Stimulated activated naive B cell treated with anti-CD40 and anti-IgM and Interleukin-4, amounts not matched to agents 10 μg/mL and 1 μg/mL and 100 μg/mL, for 72 hours (primary cell): ENCODE measurements at regions not wholly inside any gene's neighbourhood (a gene's known extent, or its start where the extent isn't known, plus 50 kb on each side); places are given as distances from the start of the nearest gene placed in this dataset.
"Not testable (repeated sequence)": the region's sequence is repeated elsewhere in the genome, so short reads cannot be mapped to it uniquely, and the experiment has no call there.

Experiments used
- ATAC-seq, 2 donors: fragments of 150-1000 bp; cut with Tn5 transposase; replicated peaks; 2 replicates each; pipeline ENCODE4 v1.10.0; 2021; ENCODE audit warnings: moderate library complexity in 1 of 2
- DNase-seq: peaks from one replicate; pipeline ENCODE4 v3.0.0; 2021
- H3K27ac Mint-ChIP-seq: one replicate; pipeline ENCODE4 v1.8.0; 2022; ENCODE audit warnings: mild to moderate bottlenecking, mixed read lengths
- H3K27me3 Mint-ChIP-seq, 2 donors: one replicate each; pipeline ENCODE4 v1.8.0; 2022; ENCODE audit warnings: mixed read lengths in 2 of 2
- H3K36me3 Mint-ChIP-seq, 2 donors: one replicate each; pipeline ENCODE4 v1.8.0; 2022; ENCODE audit warnings: mixed read lengths in 2 of 2, mild to moderate bottlenecking in 1 of 2
- H3K4me1 Mint-ChIP-seq, 2 donors: one replicate each; pipeline ENCODE4 v1.8.0; 2022; ENCODE audit warnings: mixed read lengths in 2 of 2, mild to moderate bottlenecking in 1 of 2
- H3K4me3 Mint-ChIP-seq, 2 donors: one replicate each; pipeline ENCODE4 v1.8.0; 2022; ENCODE audit warnings: mild to moderate bottlenecking in 2 of 2, mixed read lengths in 2 of 2, moderate library complexity in 1 of 2
- H3K9me3 Mint-ChIP-seq, 2 donors: one replicate each; pipeline ENCODE4 v1.8.0; 2022; ENCODE audit warnings: mixed read lengths in 2 of 2, mild to moderate bottlenecking in 1 of 2

GRCh38 chr12:33771889-33772288, 250.4 kb upstream of the ALG10 start:
- Mint-ChIP-seq H3K4me3 (no peak overlapping the region), H3K27ac (no peak overlapping the region), H3K9me3 (peaks cover 8 to 12% of the 10 kb centered on the region in 2 donors), H3K4me1 (no peaks in the 10 kb centered on the region), H3K36me3 (no peaks in the 10 kb centered on the region), H3K27me3 (no peaks in the 10 kb centered on the region)
- ATAC-seq (no peak), DNase-seq (no peak)

DNA sequence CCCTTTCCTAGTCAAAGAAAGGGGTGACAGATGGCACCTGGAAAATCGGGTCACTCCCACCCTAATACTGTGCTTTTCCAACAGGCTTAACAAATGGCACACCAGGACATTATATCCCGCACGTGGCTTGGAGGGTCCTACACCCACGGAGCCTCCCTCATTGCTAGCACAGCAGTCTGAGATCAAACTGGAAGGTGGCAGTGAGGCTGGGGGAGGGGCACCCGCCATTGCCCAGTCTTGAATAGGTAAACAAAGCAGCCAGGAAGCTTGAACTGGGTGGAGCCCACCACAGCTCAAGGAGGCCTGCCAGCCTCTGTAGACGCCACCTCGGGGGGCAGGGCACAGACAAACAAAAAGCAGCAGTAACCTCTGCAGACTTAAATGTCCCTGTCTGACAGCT, 249.2 kb upstream of the ALG10 start:
- H3K36me3 Mint-ChIP-seq, H3K27me3 Mint-ChIP-seq, H3K4me1 Mint-ChIP-seq, DNase-seq, ATAC-seq, H3K4me3 Mint-ChIP-seq, H3K27ac Mint-ChIP-seq: not testable (repeated sequence)
- peaks cover 10 to 12% of the 10 kb centered on the region in 2 donors for H3K9me3 Mint-ChIP-seq

DNA sequence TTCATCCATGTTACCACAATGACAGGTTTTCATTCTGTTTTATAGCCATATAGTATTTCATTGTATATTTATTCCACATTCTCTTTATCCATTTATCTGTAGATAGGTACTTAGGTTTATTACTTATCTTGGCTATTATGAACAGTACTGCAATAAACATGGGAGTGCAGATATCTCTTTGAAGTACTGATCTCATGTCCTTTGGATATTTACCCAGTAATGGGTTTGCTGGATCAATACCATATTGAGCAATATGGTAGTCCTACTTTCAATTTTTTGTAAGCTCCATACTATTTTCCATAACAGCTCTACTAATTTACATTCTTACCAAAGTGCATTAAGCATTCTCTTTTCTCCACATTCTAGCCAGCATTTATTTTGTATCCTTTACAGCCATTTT, 235.8 kb upstream of the ALG10 start:
- peaks cover 6 to 10% of the 10 kb centered on the region in 2 donors for H3K9me3 Mint-ChIP-seq
- ATAC-seq (no peak), DNase-seq (no peak)
- H3K27ac Mint-ChIP-seq, result no peak overlapping the region
- no peaks in the 10 kb centered on the region for H3K27me3 Mint-ChIP-seq
- H3K4me1 Mint-ChIP-seq, result no peaks in the 10 kb centered on the region
- no peaks in the 10 kb centered on the region for H3K36me3 Mint-ChIP-seq
- H3K4me3 Mint-ChIP-seq, result no peak overlapping the region

DNA sequence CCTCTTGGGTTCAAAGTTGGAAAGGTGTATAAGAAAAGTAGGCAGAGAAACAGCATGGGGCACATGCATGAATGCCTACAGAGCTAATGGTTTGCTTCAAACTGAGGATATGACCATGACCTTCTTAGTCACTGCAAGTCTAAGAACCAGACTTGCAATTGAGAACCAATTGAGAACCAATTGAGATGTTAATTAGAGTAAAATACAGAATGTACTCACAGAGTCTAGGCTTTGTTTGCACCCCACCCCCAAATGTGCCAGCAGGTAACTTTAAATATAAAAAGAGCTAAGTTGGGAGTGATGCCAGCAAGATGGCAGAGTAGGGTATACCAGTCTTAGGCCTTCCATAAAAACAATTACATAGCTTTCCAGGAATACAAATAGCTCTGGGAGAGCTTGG, 227.3 kb upstream of the ALG10 start:
- ATAC-seq (no peak), DNase-seq (no peak)
- Mint-ChIP-seq H3K27me3 (no peaks in the 10 kb centered on the region), H3K9me3 (peaks cover 4 to 39% of the 10 kb centered on the region in 2 donors), H3K4me1 (no peaks in the 10 kb centered on the region), H3K4me3 (no peak overlapping the region), H3K36me3 (no peaks in the 10 kb centered on the region), H3K27ac (no peak overlapping the region)

GRCh38 chr12:33795536-33795935, 226.8 kb upstream of the ALG10 start:
- ATAC-seq (no peak), DNase-seq (no peak)
- Mint-ChIP-seq H3K27me3 (no peaks in the 10 kb centered on the region), H3K9me3 (peaks cover 5 to 39% of the 10 kb centered on the region in 2 donors), H3K4me1 (no peaks in the 10 kb centered on the region), H3K4me3 (no peak overlapping the region), H3K27ac (no peak overlapping the region), H3K36me3 (no peaks in the 10 kb centered on the region)

GRCh38 chr12:33813536-33813935, 208.8 kb upstream of the ALG10 start:
- Mint-ChIP-seq H3K4me1 (no peaks in the 10 kb centered on the region), H3K27ac (no peak overlapping the region), H3K9me3 (peaks cover 18 to 20% of the 10 kb centered on the region in 2 donors), H3K4me3 (no peak overlapping the region), H3K27me3 (no peaks in the 10 kb centered on the region), H3K36me3 (no peaks in the 10 kb centered on the region)
- no peak for ATAC-seq
- DNase-seq, result no peak

DNA sequence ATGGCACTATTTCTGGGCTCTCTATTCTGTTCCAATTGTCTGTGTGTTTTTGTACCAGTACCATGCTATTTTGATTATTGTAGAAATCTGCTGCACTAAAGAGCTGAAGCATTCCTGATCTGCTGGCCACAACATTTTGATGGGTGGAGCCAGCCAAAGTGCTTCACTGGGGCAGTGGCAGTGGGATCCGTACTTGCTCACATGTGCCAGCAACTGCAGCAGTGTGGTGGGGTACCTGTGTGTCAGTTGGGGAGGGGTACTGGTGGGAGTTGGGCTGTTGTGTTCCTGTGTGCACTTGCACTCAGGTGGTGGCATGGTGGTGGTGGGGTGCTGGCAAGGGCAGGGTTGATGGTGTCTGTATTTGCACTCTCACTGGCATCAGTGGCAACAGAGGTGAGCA, 204.6 kb upstream of the ALG10 start:
- Mint-ChIP-seq H3K27ac (no peak overlapping the region), H3K4me3 (no peak overlapping the region), H3K9me3 (peaks cover 18 to 26% of the 10 kb centered on the region in 2 donors), H3K27me3 (no peaks in the 10 kb centered on the region), H3K4me1 (no peaks in the 10 kb centered on the region), H3K36me3 (no peaks in the 10 kb centered on the region)
- DNase-seq (no peak), ATAC-seq (no peak)

DNA sequence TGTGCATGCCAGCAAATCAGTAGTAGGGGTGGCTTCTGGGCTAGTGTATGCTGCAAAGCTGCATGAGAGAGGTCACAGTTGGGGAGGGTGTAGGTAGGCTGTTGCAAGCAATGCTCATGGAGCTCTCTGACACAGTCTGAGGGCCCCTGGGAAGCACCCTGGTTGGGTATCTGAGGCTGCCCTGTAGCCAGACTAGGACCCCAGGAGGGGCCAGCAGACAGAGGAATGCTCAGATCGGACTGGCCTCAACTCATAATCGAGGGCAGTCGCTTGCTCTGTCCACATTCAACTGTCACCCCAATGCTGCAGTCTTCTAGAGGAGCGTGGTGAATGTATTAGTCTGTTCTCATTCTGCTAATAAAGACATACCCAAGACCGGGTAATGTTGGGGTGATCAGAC, 204.0 kb upstream of the ALG10 start:
- H3K36me3 Mint-ChIP-seq, result no peaks in the 10 kb centered on the region
- H3K4me3 Mint-ChIP-seq, result no peak overlapping the region
- no peaks in the 10 kb centered on the region for H3K27me3 Mint-ChIP-seq
- DNase-seq (no peak), ATAC-seq (no peak)
- no peak overlapping the region for H3K27ac Mint-ChIP-seq
- peaks cover 14 to 27% of the 10 kb centered on the region in 2 donors for H3K9me3 Mint-ChIP-seq
- no peaks in the 10 kb centered on the region for H3K4me1 Mint-ChIP-seq

DNA sequence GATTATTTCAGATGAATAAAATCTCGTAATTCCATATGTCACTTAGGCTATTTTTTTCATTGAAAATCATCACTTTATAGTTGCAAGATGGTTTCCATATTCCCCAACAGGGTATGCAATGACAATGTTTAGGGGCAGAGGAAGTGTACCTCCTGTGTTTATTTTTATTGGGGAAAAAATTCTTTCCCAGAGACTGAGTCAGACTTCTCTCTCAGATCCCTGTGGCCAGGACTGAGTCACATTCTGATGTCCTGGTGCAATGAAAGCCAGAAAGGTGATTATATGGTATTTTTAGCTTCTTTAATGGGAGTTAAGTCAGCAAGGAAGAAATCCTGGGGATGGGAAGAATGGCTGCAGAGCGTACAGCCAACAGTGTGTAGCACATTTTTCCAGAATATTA, 196.9 kb upstream of the ALG10 start:
- Mint-ChIP-seq H3K9me3 (peaks cover 3 to 4% of the 10 kb centered on the region in 2 donors), H3K4me1 (no peaks in the 10 kb centered on the region), H3K27ac (no peak overlapping the region), H3K4me3 (no peak overlapping the region), H3K36me3 (no peaks in the 10 kb centered on the region), H3K27me3 (no peaks in the 10 kb centered on the region)
- DNase-seq (no peak), ATAC-seq (no peak)

- Mint-ChIP-seq H3K4me3 (no peak overlapping the region), H3K27me3 (no peaks in the 10 kb centered on the region), H3K27ac (no peak overlapping the region), H3K36me3 (no peaks in the 10 kb centered on the region), H3K9me3 (peaks cover 3 to 4% of the 10 kb centered on the region in 2 donors), H3K4me1 (no peaks in the 10 kb centered on the region)
- DNase-seq, result no peak
- ATAC-seq, result no peak
Measured at GRCh38 chr12:33825986-33826602, 196.2 kb upstream of the ALG10 start.

GRCh38 chr12:33828326-33828725, 194.0 kb upstream of the ALG10 start:
- H3K36me3 Mint-ChIP-seq, result no peaks in the 10 kb centered on the region
- no peak for DNase-seq
- H3K4me3 Mint-ChIP-seq, result no peak overlapping the region
- H3K9me3 Mint-ChIP-seq, result peaks cover 1 to 4% of the 10 kb centered on the region in 2 donors
- no peak overlapping the region for H3K27ac Mint-ChIP-seq
- no peak for ATAC-seq
- no peaks in the 10 kb centered on the region for H3K27me3 Mint-ChIP-seq
- H3K4me1 Mint-ChIP-seq, result no peaks in the 10 kb centered on the region

DNA sequence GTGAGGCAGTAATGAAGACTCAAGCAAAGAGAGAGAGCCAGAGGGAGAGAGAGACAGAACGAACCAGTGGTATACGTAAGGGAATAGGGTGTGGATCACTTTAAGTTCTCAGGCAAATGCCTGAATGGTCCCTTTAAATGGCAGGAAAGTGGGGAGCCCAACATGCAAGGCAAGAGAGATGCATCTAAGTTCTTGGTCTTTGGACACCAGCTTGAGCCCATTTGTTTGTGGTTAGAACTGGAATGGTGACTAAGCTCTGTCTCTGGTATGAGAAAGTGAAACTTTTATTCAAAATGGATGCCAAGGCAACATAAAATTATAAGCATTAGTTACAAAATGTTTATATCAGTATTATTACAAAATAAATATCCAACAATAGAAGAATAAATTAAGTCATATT, 192.2 kb upstream of the ALG10 start:
- H3K4me3 Mint-ChIP-seq, result no peak overlapping the region
- no peak for DNase-seq
- H3K36me3 Mint-ChIP-seq, result no peaks in the 10 kb centered on the region

DNA sequence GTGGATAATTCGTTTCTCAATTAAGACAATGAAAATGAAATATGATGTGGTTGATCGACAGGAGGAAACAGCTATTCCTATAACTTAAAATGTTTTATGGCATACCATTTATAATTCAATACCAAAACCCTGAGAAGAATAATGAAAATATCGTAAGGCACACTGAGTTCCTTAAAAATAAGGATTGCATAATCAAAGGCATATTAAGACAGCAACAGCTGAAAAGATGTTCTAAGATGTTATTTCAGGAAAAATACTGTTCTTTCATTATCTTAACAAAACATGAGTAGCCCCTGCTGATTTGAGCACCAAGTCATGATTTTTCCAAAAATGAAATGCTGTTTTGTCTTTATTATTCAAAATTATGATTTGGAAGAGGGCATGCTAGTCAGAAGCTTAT, 189.4 kb upstream of the ALG10 start:
- H3K27me3 Mint-ChIP-seq, result no peaks in the 10 kb centered on the region
- no peak overlapping the region for H3K4me3 Mint-ChIP-seq
- no peak for ATAC-seq
- H3K4me1 Mint-ChIP-seq, result no peaks in the 10 kb centered on the region
- peaks cover 4% of the 10 kb centered on the region in 2 donors for H3K9me3 Mint-ChIP-seq
- DNase-seq, result no peak
- peak overlapping the region; percentile 47 for H3K27ac Mint-ChIP-seq
- H3K36me3 Mint-ChIP-seq, result no peaks in the 10 kb centered on the region

More for the DNA sequence above, 192.2 kb upstream of the ALG10 start:
- Mint-ChIP-seq H3K9me3 (peaks cover under 1 to 4% of the 10 kb centered on the region in 2 donors), H3K27me3 (no peaks in the 10 kb centered on the region), H3K4me1 (no peaks in the 10 kb centered on the region), H3K27ac (no peak overlapping the region)
- no peak for ATAC-seq

DNA sequence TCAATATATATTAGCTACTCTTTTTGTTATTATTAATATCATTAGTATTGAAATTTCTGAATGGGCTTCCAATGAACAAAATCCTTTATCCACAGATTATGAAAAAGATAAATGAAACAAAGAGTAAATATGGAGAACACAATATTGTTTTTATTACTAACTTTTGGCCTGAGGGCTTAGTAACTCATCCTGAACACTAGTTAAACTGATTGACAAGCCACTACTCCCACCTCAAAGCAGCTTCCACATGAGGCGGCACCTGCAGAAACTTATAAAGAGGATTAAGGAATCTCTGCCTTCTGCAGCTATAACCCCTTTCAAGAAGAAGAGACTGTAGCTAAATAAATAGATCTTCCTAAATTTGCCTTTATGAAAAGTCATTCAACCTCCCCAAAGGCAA, 187.6 kb upstream of the ALG10 start:
- no peak overlapping the region for H3K27ac Mint-ChIP-seq
- DNase-seq (no peak), ATAC-seq (no peak)
- no peaks in the 10 kb centered on the region for H3K4me1 Mint-ChIP-seq
- no peaks in the 10 kb centered on the region for H3K36me3 Mint-ChIP-seq
- no peaks in the 10 kb centered on the region for H3K27me3 Mint-ChIP-seq
- H3K9me3 Mint-ChIP-seq, result peaks cover 4 to 8% of the 10 kb centered on the region in 2 donors
- no peak overlapping the region for H3K4me3 Mint-ChIP-seq

DNA sequence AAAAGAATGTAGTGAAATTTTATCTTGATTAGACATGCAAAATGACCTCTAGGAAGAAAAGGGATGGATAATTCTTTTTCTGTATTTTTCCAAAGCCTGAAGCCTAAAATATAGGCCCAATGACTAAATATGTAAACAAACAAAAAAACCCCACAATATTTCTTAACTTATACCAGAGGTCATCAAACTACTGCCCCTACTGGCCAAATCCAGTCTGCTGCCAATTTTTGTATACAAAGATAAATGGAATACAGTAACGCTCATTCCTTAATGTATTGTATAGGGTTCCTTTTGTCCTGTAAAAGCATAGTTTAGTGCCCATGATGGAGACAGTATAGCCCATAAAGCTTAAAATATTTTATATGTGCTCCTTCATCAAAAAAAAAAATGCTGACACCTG, 145.7 kb upstream of the ALG10 start:
- Mint-ChIP-seq H3K4me3 (no peak overlapping the region), H3K4me1 (no peaks in the 10 kb centered on the region), H3K36me3 (peaks cover 0 to 2% of the 10 kb centered on the region in 2 donors), H3K27me3 (no peaks in the 10 kb centered on the region), H3K27ac (no peak overlapping the region), H3K9me3 (peaks cover 17 to 19% of the 10 kb centered on the region in 2 donors)
- ATAC-seq (no peak), DNase-seq (no peak)

GRCh38 chr12:33892425-33892824, 129.9 kb upstream of the ALG10 start:
- Mint-ChIP-seq H3K27me3 (no peaks in the 10 kb centered on the region), H3K36me3 (no peaks in the 10 kb centered on the region), H3K27ac (no peak overlapping the region), H3K4me3 (no peak overlapping the region), H3K4me1 (no peaks in the 10 kb centered on the region), H3K9me3 (peaks cover 9% of the 10 kb centered on the region in 2 donors)
- ATAC-seq, result no peak
- DNase-seq, result no peak
